GM20431 (cell line): ENCODE measurements at regions not wholly inside any gene's neighbourhood (a gene's known extent, or its start where the extent isn't known, plus 50 kb on each side); places are given as distances from the start of the nearest gene placed in this dataset.

Experiments
- in situ Hi-C: fragments of 300-500 bp; cut with MseI, MboI; formaldehyde crosslinking; loops from one replicate; pipeline ENCODE4 v1.15.0; 2020; ENCODE audit warnings: low sequenced_read_pairs; ENCODE audit not compliant: unreplicated experiment

DNA sequence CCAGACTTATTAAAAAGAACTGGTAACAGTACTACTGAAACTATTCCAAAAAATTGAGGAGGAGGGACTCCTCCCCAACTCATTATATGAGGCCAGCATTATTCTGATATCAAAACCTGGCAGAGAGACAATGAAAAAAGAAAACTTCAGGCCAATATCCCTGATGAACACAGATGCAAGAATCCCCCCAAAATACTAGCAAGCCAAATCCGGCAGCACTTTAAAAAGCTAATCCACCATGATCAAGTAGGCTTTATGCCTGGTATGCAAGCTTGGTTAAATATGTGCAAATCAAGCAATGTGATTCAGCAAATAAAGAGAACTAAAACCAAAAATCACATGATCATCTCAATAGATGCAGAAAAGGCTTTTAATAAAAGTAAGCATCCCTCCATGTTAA lies 2271.0 kb upstream of the C9orf72 start:
- in situ Hi-C loops, result no loop called here

DNA sequence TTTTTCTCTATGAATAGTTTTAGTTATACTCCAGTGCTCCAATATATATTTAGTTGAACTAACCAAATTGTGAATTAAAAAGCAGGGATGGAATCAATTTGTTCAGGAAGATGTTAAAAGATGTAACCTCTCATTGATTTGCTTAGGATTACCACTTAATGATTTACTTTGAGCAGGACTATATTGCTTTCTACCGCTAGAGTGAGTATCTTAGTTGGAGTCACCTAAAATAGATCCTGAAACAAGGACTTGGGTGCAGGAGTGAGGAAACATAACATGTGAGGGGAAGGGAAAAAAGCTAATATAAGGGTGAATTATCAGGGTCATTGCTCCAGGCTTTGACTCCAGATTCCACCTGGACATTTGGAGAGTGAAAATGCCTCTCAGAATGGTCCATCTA lies 2277.4 kb upstream of the C9orf72 start:
- in situ Hi-C loops, result no loop called here

- in situ Hi-C loops, result no loop called here
Observed at GRCh38 chr9:29861803-29862202, 2288.5 kb upstream of the C9orf72 start.

- in situ Hi-C loops, result no loop called here
Observed at GRCh38 chr9:29865764-29866313, 2292.6 kb upstream of the C9orf72 start.

DNA sequence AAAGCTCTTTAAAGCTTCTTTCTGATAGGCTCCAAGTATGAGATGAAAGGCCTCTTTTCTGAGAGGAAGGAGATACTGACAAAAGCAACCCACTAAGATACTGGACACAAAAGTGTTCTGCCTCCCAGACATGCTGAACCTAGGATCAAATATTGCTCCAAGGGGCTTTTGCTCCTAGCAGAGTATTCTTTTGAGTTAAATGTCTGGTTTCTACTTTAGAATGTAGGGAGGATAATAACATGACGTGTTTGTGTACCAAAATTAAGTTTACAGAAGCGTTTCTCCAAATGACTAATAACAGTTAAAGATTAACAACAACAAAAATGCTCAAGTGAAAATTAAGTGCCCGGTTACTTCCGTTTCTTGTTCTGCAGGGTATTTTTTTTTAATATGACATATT lies 2293.3 kb upstream of the C9orf72 start:
- in situ Hi-C loops, result no loop called here

- in situ Hi-C loops, result no loop called here
Observed at GRCh38 chr9:29873579-29873978, 2300.3 kb upstream of the C9orf72 start.

GRCh38 chr9:29875547-29875946 lies 2302.3 kb upstream of the C9orf72 start:
- in situ Hi-C loops, result no loop called here

DNA sequence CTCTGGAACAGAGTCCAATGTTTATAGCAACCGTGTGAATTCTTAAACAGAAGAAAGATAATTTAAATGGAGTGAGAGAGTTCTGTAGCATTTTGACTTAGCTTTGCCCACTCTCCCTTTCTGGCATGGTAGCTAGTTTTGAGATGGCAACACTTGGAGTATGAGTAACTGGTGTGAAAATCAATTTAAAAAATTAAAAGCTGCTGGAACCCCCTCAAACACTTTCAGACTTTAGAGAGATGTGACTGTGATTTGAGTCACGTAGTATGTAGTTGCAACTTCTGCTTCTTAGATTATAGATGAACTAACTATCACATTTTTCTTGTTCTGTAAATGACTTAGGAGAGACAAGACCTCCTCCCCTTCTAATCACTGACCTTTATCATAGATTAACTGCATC lies 2309.5 kb upstream of the C9orf72 start:
- in situ Hi-C loops, result no loop called here

- in situ Hi-C loops, result no loop called here
Observed at GRCh38 chr9:29906065-29906464, 2332.8 kb upstream of the C9orf72 start.

DNA sequence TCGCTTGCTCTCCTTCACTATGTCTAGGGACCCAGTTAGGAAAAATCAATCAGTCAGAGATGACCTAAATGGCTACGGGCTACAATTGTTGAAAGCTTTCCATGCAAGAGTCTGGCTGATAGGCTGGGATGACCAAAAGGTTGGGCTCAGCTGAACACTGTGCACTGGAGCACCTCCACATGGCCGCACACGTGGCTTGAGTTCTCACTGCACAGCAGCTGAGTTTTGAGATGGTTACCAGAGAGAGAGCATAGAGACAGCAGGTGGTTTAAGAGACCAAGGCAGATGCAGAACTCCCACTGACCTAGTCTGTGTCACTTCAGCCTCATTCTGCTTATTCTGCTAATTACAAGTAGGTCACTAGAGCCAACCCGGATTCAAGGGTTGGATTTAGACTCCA lies 2354.8 kb upstream of the C9orf72 start:
- in situ Hi-C loops, result no loop called here

DNA sequence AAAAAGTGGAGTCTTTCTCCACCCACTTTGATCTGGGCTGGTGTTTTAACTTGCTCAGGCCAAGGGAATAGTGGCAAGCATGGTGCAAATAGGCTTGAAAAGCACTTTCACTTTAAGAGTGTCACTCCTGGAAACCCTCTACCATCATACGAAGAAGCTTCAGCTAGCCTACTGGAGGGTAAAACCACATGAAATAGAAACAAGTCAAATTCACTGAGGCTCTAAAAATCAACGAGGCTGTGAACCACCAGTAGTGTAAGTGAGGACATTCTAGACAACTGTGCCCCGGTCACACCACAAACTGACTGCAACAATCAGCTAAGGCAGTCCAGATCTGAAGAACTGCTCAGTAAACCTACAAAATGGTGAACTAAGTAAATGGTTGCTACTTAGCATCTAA lies 2366.3 kb upstream of the C9orf72 start:
- in situ Hi-C loops, result no loop called here

DNA sequence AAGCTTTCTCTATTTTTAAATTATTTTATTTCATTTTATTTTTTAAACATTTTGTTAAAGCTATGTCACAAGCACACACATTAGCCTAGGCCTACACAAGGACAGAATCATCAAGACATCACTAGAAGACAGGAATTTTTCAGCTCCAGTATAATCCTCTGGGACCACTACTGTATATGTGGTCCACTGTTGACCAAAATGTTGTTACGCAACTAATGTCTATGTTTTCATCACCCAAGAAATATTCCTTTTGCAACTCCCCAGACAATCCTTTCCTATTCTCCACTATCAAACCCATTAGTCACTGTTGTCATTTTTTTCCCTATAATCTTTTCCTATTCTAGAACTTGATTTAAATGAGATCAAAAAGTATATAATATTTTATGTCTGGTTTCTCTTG lies 2371.7 kb upstream of the C9orf72 start:
- in situ Hi-C loops, result no loop called here

- in situ Hi-C loops, result no loop called here
Observed at GRCh38 chr9:29958469-29958868, 2385.2 kb upstream of the C9orf72 start.

GRCh38 chr9:29965834-29966233 lies 2392.6 kb upstream of the C9orf72 start:
- in situ Hi-C loops, result no loop called here

DNA sequence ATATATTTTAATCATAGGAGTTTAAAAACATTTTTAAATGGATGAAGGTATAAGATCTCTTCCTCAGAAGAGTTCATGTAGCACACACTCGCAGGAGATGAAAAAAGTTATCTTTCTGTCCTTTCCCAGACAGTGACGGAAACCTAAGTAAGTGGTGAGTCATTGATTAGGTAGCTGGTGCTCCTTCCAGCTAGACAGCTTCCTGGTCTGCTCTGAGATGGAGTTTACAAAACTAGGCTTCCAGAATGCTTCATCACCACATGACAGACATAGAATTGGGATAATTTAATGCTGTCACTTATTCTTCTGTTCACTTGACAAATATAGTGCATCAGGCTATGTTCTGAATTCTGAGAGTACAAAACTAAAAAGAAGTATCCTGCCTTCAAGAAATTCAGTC lies 2393.0 kb upstream of the C9orf72 start:
- in situ Hi-C loops, result no loop called here

DNA sequence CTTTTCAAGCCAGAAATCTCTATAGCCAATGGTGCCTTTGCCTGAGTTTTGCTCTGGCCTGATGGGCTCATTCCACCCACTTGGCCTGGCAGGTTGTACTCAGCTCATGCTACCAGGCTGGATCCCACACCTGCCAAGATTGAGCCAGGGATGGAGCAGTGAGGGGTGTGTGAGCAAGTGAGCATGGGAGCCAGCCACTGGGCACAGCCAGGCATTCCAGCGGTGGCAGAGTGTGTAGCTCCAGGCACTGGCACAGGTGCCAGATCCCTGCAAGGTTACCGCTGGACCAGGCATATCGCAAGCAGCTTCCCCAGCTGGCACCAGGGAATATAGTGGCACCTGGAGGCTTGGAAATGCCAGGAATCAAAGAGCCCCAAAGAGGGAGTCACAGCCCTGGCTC lies 2395.6 kb upstream of the C9orf72 start:
- in situ Hi-C loops, result no loop called here

DNA sequence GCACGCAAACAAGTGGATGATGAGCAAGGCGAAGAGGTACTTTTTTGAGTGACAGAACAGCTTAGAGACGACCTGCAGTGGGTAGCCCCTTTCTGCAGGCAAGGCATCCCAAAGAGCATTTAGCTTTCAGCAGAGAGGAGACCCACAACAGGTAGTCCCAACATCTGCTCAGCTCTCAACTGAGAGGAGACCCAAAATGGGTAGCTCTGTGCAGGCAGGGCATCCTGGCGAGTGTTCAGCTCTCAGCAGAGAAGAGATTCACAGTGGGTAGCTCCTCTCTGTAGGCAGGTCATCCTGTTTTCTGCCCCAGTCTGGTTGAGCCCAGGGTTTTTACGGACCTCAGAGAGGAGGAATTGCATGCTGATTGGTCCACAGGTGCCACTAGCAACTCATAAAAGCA lies 2396.1 kb upstream of the C9orf72 start:
- in situ Hi-C loops, result no loop called here

- in situ Hi-C loops, result no loop called here
Observed at GRCh38 chr9:29969856-29970647, 2396.8 kb upstream of the C9orf72 start.

DNA sequence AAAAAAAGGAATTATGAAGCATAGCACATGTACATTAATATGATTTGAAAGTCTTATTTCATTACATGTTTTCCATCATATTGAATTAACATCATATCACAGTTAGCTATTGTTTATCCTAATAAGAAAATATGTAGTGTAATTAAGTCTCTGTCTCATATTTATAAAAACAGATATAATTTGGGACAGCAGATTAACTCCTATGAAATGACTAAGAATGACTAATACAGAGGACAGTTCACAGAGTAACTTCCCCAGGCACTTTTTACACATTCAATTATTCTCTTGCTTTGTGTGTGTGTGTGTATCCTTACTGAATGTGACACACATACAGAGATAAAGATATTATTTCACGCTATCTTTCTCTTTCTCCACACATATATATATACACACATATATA lies 2400.9 kb upstream of the C9orf72 start:
- in situ Hi-C loops, result no loop called here

GRCh38 chr9:29976981-29977380 lies 2403.7 kb upstream of the C9orf72 start:
- in situ Hi-C loops, result no loop called here

- in situ Hi-C loops, result no loop called here
Observed at GRCh38 chr9:29981013-29981412, 2403.4 kb upstream of the ACO1 start.

GRCh38 chr9:29999645-30000044 lies 2384.8 kb upstream of the ACO1 start:
- in situ Hi-C loops, result no loop called here
